ENCODE measurements at regions not wholly inside any gene's neighbourhood (a gene's known extent, or its start where the extent isn't known, plus 50 kb on each side); places are given as distances from the start of the nearest gene placed in this dataset.
"Not testable (repeated sequence)": the region's sequence is repeated elsewhere in the genome, so short reads cannot be mapped to it uniquely, and the experiment has no call there.

DNA sequence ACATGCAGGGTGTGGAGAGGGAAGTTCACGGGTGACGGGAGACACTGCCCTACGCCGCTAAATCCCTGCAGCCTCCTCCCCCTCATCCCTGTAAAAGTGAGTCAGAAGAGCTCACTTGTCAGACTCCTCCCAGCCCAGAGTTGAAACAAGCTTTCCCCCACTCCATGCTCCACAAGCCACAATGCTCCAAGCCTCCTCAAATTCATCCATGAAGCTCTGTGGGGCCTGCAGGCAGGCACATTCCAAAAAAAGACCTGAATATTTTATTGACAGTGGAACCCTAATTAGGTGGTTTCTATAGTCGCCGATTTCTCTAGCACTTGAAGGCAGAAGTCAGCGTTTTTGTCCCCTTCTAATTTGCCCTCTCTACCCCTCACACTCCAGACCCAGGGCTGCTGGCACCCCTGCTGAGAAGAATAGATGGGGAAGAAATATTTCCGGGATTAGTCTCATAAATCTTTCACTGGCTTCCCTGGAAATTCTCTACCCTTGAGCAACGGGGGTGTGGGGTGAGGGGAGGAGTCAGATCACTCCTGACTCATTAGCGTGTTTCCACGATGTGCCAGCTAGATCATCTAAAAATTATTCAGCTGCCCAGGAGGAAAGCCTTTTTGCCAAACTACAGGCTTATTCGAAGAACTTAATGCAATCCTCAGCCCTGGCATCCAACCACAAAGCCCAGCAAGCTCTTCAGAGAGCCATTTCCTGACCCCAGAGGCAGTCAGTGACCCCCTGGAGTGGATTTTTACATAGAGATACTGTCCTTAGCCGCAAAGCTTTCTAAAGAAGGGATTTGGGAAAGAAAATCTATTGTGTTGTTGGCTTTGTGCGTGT, 97.1 kb downstream of the ENC1 start:
- peak; percentile 65 for DNase-seq (ENCODE audit: insufficient read length, low spot score)

GRCh38 chr5:74542482-74542881, 98.0 kb downstream of the ENC1 start:
- no peak for DNase-seq (ENCODE audit: insufficient read length, low spot score)

More for the DNA sequence above, 97.1 kb downstream of the ENC1 start:
- FAIRE-seq, result peak; percentile 55
- peak; percentile 50; the same call in 1 of the 2 replicates for TF ChIP-seq POLR2A (IDR thresholded peaks at IDR 0.05; ENCODE audit: low read depth, low read length)

GRCh38 chr5:74541381-74541781, 99.1 kb downstream of the ENC1 start:
- no peak for TF ChIP-seq POLR2A (IDR thresholded peaks at IDR 0.05; ENCODE audit: low read depth, low read length)
- DNase-seq (ENCODE audit: insufficient read length, low spot score) (no peak), FAIRE-seq (no peak)

More at GRCh38 chr5:74542482-74542881, 98.0 kb downstream of the ENC1 start:
- no peak for FAIRE-seq
- no peak for TF ChIP-seq POLR2A (IDR thresholded peaks at IDR 0.05; ENCODE audit: low read depth, low read length)

DNA sequence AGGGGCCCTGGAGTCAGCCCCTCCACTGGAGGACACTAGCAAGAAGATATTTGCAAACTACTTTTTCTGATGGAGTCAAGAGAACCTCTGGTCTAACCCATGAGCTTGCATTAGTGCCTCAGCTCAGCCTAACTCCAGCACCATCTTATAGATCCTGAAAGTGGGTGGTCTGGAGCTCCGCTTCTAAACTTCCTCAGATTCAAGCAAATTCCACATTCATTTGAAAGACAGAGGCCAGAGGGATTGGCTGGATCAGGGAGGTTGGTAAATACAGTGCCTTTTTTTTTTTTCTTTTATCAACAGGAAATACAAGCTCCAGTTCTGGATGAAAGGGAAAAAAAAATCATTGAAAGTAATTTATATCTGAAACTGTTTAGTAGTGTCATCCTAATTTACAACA, 99.9 kb downstream of the ENC1 start:
- no peak for TF ChIP-seq POLR2A (IDR thresholded peaks at IDR 0.05; ENCODE audit: low read depth, low read length)
- FAIRE-seq (no peak), DNase-seq (ENCODE audit: insufficient read length, low spot score) (no peak)

DNA sequence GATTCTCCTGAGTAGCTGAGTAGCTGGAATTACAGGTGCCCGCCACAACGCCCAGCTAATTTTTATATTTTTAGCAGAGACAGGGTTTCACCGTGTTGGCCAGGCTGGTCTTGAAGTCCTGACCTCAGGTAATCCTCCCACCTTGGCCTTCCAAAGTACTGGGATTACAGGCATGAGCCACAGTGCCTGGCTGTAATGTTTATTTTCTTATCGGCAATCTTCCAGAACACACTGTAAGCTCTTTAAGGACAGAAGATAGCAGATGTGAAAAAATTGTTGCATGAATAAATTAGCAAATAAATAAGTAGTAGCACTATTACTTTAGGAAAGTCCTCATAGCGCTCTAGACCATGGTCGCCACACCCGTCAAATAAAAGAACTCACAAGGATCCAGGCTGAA, 100.5 kb downstream of the ENC1 start:
- TF ChIP-seq POLR2A (IDR thresholded peaks at IDR 0.05; ENCODE audit: low read depth, low read length), result no peak
- FAIRE-seq (no peak), DNase-seq (ENCODE audit: insufficient read length, low spot score) (no peak)

DNA sequence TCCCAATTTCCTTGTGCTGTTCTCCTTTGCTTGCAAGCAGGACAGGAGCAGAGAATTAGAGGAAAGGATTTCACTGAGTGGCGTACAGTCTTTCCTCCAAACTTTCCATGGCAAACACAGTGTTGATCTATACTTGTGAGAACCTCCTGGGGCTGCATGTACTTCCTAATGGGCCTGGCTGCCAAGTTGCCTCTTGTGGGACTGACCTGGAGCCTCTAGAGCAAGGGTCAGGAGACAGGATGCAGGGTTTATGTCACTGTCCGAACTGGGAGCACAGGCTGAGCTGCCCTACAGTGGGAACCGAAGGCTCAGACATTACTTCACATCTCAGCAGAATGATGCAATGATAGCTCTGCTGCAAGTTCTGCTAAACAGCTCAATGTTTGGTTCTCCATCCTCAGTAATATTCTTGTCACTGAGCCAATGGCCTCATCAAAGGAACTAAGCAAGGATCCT, 102.3 kb downstream of the ENC1 start:
- FAIRE-seq, result no peak
- TF ChIP-seq POLR2A (IDR thresholded peaks at IDR 0.05; ENCODE audit: low read depth, low read length), result no peak

DNA sequence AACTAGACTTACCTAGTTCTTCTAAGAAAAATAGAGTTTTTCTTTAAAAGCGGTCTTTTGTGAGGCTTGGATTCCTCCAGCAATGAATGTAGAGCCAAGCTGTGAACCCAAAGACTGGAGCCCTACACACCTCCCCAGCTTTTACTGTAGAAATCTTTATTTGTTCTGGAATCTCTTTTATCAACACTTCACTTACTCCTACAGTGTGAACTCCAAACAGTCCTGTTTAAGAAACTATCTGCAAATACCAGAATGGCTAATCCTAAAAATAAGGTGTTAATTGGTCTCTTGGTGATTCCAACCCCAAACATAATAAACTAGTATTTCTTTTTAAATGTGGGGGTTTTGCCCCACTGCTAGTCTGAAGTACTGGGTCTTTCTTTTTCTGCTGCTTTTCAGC, 103.9 kb downstream of the ENC1 start:
- FAIRE-seq, result no peak
- DNase-seq (ENCODE audit: insufficient read length, low spot score), result no peak
- TF ChIP-seq POLR2A (IDR thresholded peaks at IDR 0.05; ENCODE audit: low read depth, low read length), result no peak

More for the DNA sequence above, 102.3 kb downstream of the ENC1 start:
- DNase-seq (ENCODE audit: insufficient read length, low spot score), result no peak

- DNase-seq (ENCODE audit: insufficient read length, low spot score) (no peak), FAIRE-seq (no peak)
- no peak for TF ChIP-seq POLR2A (IDR thresholded peaks at IDR 0.05; ENCODE audit: low read depth, low read length)
These were observed 104.6 kb downstream of the ENC1 start for GRCh38 chr5:74535926-74536325.

DNA sequence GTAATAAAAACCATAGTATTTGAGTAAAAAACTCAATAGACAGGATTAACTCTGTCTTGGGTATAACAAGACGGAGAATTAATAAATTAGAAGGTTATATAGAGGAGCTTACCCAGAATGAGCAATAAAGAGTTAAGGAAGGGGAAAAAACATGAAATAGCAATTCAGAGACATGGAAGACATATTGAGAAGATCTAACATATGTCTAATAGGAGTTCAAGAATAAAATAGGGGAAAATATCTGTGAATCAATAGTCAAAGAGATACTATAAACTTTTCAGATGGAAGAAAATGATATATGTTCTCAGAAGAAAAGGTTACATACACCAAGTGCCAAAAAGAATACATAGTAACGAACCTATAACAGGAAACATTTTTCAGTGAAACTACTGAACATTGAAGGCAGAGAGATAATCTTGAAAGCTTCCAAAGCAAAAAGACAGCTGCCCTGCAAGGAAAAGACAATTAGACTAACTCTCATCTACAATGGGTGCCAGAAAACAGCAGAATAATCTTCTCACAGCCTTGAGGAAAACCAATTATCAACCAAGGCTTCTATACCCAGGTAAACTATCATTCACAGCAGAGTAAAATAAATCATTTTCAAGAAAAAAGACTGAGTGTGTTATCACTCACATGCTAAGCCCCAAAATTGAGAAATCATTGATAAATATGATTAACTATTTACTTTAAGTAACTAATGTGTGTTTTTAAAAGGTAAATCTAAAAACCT, 106.0 kb downstream of the ENC1 start:
- no peak for FAIRE-seq
- TF ChIP-seq POLR2A (IDR thresholded peaks at IDR 0.05; ENCODE audit: low read depth, low read length), result no peak
- no peak for DNase-seq (ENCODE audit: insufficient read length, low spot score)

DNA sequence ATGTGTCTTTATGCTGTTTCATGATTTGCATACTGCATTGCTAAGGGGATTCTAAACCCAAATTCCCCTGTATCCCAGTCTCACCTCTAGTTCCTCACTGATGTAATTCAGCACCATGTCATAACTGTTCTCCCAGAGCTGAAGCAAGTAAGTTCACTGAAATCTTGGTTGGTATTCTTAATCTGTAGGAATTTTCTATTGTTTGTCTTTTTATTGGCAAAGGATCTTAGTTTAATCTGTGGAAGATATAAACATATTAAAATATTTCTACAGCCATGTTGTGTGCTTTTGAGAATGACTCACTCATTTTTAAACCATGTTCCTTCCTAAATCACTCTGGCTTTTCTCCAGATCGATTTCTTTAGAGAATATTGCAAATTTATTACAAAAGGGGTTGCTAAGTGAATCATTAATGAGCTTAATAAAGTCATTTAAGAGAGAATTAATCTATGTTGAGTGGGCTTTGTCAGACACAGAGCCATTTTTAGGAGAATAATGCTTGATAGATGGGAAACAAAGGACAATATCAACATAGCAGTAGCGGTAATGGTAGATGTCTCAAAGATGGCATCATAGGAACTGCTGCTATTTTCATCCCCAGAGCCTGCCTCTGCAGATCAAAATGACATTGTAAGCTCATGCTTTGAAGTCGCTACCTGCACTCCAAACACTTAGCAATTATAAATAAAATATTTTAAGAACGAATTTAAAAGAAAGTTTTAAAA, 110.0 kb downstream of the ENC1 start:
- no peak for FAIRE-seq
- no peak for DNase-seq (ENCODE audit: insufficient read length, low spot score)
- no peak for TF ChIP-seq POLR2A (IDR thresholded peaks at IDR 0.05; ENCODE audit: low read depth, low read length)

- DNase-seq (ENCODE audit: insufficient read length, low spot score) (no peak), FAIRE-seq (no peak)
- no peak for TF ChIP-seq POLR2A (IDR thresholded peaks at IDR 0.05; ENCODE audit: low read depth, low read length)
These were observed 111.4 kb downstream of the ENC1 start for GRCh38 chr5:74529101-74529500.

DNA sequence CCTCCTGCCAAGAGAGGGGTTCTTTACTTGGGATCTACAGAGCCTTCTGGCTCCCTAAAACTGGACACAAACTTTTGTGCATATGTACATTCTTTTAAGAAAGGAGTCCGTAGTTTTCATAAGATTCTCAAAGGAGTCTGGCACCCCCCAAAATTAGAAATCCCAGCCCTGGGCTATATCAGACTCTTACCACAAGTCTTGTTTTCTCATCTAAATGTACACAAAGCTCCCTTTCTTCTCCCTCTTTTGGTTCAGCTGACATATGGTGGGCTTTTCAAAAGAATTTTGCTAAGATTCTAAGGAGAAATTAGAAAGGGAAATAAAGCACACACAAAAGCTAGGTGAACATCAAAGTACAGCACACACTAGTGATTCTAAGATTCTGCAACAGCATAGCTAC, 114.4 kb downstream of the ENC1 start:
- DNase-seq (ENCODE audit: insufficient read length, low spot score) (no peak), FAIRE-seq (no peak)
- no peak for TF ChIP-seq POLR2A (IDR thresholded peaks at IDR 0.05; ENCODE audit: low read depth, low read length)

- not testable (repeated sequence) for DNase-seq (ENCODE audit: insufficient read length, low spot score); FAIRE-seq
These were observed 115.8 kb downstream of the ENC1 start for GRCh38 chr5:74524767-74525166.

- not testable (repeated sequence) for FAIRE-seq; DNase-seq (ENCODE audit: insufficient read length, low spot score)
These were observed 116.8 kb downstream of the ENC1 start for GRCh38 chr5:74523698-74524097.

DNA sequence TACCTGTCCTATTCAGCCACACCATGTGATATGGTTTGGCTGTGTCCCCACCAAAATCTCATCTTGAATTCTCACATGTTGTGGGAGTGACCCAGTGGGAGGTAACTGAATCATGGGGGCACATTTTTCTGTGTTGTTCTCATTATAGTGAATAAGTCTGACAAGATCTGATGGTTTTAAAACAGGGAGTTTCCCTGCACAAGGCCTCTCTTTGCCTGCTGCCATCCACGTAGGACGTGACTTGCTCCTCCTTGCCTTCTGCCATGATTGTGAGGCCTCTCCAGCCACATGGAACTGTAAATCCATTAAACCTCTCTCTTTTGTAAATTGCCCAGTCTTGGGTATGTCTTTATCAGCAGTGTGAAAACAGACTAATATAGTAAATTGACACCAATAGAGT, 117.7 kb downstream of the ENC1 start:
- not testable (repeated sequence) for FAIRE-seq

More for the DNA sequence above, 117.7 kb downstream of the ENC1 start:
- not testable (repeated sequence) for DNase-seq (ENCODE audit: insufficient read length, low spot score)
